Sigmoid colon (tissue), 4 donors: ENCODE measurements at regions not wholly inside any gene's neighbourhood (a gene's known extent, or its start where the extent isn't known, plus 50 kb on each side); places are given as distances from the start of the nearest gene placed in this dataset.

Source experiments
- EP300 ChIP-seq, 4 donors: sonication (generic); formaldehyde crosslinking; IDR thresholded peaks; one replicate each; pipeline ENCODE4 v1.6.1; 2017; ENCODE audit warnings: antibody characterized with exemption in 4 of 4
- POLR2A ChIP-seq, 2 donors: fragments of 450-650 bp; IDR thresholded peaks; one replicate each; pipeline ENCODE4 v1.6.1; 2016; ENCODE audit warnings: antibody characterized with exemption in 2 of 2, mild to moderate bottlenecking in 2 of 2, moderate library complexity in 2 of 2
- POLR2AphosphoS5 ChIP-seq, 4 donors: sonication (generic); formaldehyde crosslinking; IDR thresholded peaks; one replicate each; pipeline ENCODE4 v1.6.1; 2017; ENCODE audit warnings: antibody characterized with exemption in 4 of 4
- TF ChIP-seq, protein P1 (sequence below), 4 experiments: fragments of 450-650 bp in 3 of 4; fragments of 200-600 bp in 1 of 4; IDR thresholded peaks; one replicate each; pipeline ENCODE4 v1.5.1; 2016 to 2019; ENCODE audit warnings: antibody characterized with exemption in 4 of 4, mild to moderate bottlenecking in 3 of 4, moderate library complexity in 2 of 4

DNA sequence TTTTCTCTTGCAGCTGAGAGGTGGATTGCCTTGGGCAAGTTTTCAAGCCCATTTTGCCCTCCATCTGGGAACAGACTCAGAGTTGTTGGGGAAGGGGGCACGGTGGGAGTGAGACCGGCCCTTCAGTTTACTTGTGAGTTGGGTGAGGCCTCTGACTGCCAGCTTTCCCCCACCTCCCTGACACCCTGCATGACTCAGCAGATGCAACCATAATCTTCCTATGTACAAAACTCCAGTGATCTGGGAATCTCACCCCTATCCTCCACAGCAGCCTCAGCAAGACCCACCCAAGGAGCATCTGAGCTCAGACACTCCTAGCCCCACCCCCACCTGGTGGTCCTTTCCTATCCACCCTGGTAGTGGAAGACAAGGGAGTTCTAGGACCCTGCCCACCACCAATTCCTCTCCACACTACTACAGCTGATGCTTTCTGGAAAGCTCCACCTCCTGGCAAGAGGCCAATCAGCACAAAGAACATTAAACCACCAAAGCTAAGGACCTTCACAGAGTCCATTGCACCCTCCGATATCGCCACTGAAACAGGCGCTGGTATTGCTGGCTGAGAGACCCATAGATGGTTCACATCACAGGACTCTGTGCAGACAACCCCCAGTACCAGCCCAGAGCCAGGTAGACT lies 99.4 kb upstream of the STK26 start:
- TF ChIP-seq EP300 (IDR thresholded peaks at IDR 0.05) (no peak), POLR2AphosphoS5 (IDR thresholded peaks at IDR 0.05) (no peak), POLR2A (IDR thresholded peaks at IDR 0.05) (no peak)
- TF ChIP-seq, protein P1, sequence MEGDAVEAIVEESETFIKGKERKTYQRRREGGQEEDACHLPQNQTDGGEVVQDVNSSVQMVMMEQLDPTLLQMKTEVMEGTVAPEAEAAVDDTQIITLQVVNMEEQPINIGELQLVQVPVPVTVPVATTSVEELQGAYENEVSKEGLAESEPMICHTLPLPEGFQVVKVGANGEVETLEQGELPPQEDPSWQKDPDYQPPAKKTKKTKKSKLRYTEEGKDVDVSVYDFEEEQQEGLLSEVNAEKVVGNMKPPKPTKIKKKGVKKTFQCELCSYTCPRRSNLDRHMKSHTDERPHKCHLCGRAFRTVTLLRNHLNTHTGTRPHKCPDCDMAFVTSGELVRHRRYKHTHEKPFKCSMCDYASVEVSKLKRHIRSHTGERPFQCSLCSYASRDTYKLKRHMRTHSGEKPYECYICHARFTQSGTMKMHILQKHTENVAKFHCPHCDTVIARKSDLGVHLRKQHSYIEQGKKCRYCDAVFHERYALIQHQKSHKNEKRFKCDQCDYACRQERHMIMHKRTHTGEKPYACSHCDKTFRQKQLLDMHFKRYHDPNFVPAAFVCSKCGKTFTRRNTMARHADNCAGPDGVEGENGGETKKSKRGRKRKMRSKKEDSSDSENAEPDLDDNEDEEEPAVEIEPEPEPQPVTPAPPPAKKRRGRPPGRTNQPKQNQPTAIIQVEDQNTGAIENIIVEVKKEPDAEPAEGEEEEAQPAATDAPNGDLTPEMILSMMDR (IDR thresholded peaks at IDR 0.05), result no peak
